GM18498 (cell line): ENCODE measurements at regions not wholly inside any gene's neighbourhood (a gene's known extent, or its start where the extent isn't known, plus 50 kb on each side); places are given as distances from the start of the nearest gene placed in this dataset.

Experiments
- ATAC-seq: cut with Tn5 transposase; IDR thresholded peaks from one replicate; pipeline ENCODE4 v1.9.1; 2021; ENCODE audit warnings: mild to moderate bottlenecking, moderate library complexity; ENCODE audit not compliant: unreplicated experiment

DNA sequence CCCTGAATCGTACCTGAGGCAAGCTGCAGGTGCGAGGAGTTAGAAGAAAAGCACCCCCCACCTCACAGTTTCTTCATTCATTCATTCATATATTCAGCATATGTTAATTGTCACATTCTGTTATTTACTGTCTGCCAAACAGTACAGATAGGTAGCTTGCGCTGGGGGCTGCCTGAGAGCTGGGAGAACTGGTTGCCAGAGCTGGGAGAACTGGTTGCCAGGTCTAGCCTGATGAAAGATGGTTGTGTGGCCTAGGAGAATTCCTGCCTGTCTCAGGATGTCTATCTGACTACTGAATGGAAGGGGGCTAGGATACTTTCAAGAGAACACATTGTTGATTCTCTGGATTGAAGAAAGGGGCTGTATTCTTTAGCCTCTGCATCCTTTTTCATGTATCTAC, 225.9 kb upstream of the POU3F1 start:
- ATAC-seq = no peak

DNA sequence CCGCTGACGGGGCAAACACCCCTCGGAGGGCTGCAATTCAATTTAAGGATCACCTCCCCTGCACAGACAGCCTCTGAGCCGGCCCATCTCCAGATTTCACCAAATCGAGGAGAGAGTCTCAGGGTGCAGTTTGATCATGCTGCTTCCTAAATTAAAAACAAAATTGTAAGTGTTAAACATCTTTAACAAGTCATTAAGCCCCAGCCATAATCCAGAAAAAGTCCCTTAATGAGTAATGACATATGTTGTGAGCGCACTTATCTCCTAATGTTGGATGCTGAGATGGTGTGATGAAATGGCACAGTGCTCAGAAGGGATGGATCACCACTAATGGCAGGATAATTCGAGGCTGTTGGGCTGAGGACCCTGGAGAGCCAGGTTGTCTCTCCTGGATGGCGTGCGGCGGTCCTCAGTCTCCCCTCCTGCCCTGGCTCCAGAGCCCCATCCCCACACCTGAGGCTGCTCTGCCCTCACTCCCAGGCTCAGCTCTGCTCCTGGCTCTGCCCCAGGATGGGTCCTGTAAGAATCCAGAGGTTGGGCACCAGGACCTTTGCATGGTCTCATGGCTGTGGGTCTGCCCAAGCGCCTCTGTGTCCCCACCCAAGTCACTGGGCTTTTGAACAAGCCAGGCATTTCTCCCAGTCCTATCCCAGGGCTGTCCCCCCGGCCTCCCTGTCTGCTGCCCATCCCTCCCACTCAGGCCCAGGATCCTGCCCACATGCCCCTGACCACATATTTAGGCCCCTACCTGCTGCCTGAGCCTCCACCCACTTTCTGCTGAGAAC, 224.4 kb upstream of the POU3F1 start:
- ATAC-seq = no peak

DNA sequence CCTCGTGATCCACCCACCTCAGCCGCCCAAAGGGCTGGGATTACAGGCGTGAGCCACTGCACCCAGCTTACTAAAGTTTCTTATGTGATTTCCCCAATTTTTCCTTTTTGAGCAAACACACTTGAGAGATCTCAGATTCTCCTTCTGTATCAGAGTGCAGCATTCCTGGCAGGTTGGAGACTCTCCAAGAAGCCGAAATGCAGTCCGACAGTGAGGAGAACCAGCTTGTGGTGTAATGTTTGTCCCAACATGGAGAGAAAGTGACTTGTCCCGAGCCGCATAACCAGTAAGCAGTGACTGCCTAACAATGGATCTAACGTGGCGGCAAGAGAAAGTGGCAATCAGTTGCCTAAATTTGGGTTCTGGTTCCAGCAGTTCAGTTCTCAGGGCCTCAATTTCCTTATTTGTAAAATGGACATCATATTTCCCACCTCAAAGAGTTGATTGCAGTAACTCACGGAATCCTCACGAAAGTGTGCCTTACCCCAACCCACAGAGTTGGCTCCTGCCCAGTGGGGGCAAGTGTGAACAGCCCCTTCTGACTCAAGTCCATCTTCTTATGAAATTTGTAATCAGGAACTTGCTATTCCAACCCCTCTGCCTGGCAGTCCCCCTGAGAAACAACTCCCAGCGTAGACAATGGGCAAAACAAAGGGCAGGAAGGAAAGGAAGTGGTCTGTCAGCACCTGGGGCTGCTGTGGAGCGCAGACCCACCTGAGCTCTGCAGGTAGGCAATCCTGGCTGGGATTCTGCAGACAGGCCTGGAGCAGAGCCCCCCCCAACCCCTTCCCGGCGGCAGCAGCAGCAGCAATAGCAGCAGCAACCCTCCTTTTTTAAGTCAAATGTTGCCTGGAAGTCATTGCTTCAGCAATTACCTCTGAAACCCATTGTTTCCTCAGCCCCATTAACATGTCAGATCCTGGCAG, 223.6 kb upstream of the POU3F1 start:
- ATAC-seq = no peak

DNA sequence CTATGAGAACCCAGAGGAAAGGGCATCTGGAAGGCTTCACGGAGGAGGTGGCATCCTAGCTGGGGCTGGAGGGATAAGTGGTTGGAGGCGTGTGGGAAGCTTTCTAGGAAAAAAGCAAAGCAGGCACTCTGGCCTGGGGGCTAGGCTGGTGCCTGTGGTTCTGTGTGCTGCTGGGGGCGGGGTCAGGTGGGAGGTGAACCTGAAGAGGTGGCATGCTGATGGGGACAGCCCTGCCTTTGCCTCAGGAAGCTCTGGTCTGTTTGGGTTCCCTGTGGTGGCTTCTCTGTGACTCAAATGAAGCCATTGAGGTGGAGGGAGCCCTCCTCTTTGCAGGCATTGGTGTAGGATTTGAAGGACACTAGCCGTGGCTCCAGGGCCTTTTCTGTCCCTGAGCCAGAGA, 221.6 kb upstream of the POU3F1 start:
- no peak for ATAC-seq

DNA sequence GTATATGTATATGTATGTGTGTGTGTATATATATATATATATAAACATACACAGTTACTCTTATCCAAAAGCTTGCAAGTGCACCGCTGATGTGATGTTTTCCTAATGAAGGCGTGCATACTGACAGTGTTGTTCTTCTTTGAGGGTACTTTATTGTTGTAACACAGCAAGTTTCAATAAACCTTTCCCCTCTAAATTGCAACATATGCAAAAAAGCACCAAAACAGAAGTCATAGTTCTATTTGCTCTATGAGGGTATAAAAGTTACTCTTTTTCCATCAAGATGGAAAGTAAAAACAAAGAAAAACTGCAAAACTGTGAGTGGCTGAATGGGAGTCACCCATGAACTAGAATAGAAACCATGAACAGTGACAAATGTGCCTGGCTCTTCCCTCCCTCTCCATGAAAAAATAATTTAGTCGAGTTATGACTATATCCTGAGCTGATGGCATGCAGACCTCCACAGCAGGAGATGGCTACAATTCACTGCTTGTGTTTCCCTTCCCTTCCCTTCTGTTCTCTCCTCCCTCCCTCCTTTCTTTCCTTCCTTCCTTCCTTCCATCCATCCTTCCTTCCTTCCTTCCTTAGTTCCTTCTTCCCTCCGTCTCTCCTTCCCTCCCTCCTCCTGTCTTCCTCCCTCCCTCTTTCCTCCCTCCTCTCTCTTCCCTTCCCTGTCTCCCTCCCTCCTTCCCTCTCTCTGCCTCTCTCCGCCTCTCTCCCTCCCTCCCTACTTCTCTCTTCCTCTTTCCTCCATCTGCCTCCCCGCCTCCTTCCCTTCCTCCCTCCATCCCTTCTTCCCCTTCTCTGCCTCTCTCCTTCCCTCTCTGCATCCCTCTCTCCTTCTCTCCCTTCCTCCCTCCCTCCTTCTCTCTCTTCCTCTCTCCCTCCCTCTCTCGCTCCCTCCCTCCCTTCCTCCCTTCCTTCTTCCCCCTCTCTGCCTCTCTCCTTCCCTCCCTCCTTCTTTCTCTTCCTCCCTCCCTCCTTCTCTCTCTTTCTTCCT, 220.7 kb upstream of the POU3F1 start:
- no peak for ATAC-seq

DNA sequence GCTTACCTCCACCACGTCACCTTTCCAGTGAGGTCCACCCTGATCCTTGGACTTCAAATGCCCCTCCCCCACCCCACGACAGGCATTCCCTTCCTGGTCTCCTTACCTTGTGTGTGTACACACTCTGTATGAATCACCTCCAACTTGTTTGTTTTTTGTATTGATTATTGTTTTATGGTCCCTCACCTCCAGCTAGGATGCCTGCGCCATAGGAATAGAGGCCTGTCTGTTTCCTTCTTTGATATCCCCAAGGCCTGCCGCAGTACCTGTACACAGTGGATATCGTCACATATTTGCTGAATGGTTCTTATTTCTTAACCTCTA, 219.6 kb upstream of the POU3F1 start:
- ATAC-seq = no peak

DNA sequence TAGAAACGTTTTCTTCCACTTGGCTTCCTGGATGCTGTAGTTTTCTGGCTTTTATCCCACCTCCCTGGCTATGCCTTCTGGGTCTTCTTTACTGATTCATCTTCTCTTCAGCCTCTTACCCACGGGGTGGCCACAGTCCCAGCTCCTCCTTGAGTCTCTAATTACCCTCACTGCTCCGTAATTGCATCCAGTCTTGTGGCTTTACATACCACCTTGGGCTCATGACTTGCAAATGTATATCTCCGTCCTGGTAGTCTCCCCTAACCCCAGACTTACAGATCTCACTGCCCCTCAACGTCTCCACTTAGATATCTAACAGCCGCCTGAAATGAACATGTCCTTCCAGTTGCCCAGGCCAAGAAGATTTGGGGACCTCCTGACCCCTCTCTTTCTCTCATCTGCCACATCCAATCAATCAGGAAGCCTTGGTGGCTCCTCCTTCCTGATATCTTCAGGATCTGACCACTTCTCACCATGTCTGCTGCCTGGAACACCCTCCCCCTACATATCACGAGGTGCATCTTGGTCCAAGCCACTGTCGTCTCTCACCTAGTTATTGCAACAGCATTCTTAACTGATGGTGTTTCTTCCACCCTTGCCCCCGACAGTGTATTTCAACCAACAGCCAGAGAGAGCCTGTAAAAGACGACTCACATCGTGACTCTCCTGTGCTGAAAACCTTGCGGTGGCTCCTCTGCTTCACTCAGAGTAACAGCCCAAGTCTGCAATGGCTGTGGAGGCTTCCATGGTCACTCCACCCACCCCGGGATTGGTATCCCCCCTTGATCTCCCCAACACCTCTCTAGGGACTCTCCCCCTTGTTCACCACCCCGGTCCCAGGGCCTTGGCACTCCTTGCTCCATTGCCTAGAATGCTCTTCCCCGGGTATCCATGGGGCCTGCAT, 219.0 kb upstream of the POU3F1 start:
- ATAC-seq = no peak

DNA sequence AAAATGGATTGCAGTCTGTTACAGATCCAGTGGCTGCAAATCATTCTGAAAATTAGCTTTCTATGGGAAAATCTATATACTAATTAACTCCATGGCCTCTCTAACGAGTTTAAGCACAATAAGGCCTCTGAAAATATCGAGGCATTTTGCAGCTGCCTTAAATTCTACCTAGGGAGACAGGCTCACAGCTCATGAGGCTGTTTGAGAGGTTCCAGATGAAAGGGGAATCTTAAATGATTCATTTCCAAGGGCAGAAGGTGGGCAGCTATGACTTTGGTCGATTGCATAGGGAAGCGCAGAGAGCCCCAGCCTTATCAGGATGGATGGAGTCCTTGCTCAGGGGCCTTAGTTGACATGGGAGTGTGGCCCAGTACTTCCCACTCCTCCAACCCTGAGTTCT, 216.8 kb upstream of the POU3F1 start:
- no peak for ATAC-seq

DNA sequence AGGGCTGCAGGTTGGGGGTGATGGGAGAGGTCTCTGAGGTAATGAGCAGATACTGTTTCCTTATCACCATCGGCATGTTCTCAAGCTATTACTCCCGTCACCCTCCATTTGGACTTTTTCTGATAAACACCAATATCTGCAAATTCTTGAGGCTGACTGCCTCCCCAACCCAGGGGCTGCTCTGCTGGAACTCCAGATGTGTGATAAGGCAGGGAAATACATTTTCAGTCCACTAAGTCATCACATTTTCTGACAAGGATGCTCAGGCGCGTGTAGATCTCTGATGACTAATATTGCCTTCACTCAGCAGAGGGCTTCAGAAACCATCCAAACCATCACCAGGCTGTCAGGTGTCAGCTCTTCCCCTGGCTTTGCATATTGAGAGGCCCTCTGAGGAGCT, 215.0 kb upstream of the POU3F1 start:
- ATAC-seq = no peak

DNA sequence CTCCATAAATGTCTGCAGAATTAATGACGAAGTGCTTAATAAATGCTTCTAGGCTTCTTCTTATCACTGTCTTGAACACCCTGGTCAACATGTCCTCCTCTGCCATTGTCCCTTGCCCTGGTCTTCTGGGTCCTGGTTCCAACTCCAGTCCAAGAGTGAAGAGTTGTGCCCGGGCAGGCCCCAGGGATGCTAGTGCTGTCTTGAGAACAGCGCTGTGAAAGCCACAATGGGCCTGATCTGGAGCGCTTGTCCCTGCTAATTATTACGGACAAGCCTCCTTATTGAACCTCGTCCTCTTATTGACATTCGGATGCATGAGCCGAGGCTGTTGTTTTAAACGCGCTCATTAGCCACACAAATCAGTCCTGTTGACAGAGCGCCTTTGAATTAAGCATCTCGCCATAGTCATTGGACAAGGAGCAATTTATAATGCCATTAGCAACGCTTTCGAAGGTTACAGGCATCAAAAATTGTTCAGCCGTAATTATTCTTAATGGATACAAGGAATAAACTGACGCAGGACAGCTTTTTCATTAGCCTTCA, 211.6 kb upstream of the POU3F1 start:
- no peak for ATAC-seq

DNA sequence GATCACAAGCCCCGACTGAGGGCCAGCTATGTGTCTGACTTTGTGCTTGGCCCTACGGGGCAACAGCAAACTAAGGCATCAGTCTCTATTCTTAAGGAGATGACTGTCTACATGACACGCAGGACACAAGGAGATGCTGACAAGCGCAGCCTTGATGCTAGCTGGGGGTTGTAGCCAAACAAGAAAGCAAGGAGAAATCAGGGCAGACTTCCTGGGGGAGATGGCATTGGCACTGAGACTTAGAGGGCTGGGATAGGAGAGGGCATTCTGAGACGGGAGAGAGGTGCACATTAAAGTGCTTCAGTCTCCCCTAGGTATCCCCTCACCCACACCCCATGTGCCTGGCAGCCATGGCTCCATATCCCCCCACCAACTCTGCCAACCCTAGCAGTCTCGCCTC, 210.8 kb upstream of the POU3F1 start:
- no peak for ATAC-seq

DNA sequence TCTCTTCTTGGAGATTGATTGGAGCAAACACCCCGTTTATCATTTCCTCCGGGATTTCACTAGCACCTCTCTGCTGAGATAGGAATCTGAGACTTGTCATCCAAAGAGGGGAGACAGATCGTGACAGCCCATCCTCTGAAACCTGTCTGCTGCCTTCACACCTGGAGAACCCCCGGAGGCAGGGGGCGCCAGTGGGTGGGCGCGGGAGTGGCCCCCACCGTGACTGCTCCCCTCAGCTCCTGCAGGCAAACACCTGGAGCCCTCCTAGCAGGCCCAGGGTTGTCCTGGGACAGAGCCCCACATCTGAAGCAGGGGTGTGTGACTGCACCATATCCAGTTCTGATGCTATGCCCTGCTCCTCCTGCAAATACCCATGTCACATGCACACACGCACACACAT, 209.5 kb upstream of the POU3F1 start:
- no peak for ATAC-seq

DNA sequence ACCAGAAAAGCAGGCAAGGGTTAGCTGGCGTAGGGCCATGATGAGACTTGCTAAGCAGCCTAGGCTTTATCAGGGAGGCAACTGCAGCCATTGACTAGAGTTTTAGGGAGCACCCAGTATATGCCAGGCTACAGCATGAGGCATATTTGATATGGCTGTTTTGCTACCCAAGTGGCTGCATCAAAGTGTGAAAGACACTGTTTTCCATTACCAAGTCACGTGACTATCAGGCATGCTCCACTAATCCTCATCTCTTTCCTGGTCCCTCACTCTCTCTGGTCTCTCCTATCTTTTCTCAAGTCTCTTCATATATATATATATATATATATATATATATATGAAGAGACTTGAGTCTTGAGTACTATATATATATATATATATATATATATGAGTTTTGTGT, 206.7 kb upstream of the POU3F1 start:
- no peak for ATAC-seq

DNA sequence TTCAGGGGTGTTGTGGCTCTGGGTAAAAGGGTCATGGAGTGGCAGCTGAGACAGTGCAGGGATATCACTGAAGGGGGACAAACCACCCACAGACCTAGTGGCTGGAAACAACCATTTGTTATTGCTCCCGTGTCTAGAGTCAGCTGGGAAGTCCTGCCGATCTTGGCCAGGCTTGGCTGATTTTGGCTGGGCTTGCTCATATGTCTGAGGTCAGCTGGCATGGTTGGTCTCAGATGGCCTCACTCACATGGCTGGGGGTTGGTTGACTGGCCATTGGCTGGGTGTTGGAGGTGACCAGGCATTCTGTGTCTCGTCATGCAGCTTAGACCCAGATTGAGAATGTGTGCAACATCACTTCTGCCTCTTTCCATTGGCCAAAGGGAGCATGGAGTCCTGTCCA, 203.8 kb upstream of the POU3F1 start:
- no peak for ATAC-seq

DNA sequence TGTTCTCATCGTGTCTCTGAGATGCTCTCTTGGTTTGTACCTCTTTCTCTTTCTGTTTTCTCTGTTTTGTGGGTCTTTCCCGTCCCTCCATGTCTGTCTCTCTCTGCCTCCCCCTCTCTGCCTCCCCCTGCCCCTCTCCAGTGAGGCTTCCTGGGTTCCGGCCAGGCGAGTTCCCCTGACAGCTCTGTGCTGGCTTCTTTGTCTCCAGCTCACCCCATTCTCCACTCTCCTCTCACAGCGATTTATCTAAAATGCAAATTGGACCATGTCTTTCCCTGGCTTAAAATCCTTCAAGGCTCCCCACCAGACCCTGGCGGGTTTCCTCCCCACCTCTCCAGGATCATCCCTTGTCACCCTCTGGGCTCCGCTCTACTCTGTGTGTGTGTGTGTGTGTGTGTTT, 202.4 kb upstream of the POU3F1 start:
- ATAC-seq = no peak

DNA sequence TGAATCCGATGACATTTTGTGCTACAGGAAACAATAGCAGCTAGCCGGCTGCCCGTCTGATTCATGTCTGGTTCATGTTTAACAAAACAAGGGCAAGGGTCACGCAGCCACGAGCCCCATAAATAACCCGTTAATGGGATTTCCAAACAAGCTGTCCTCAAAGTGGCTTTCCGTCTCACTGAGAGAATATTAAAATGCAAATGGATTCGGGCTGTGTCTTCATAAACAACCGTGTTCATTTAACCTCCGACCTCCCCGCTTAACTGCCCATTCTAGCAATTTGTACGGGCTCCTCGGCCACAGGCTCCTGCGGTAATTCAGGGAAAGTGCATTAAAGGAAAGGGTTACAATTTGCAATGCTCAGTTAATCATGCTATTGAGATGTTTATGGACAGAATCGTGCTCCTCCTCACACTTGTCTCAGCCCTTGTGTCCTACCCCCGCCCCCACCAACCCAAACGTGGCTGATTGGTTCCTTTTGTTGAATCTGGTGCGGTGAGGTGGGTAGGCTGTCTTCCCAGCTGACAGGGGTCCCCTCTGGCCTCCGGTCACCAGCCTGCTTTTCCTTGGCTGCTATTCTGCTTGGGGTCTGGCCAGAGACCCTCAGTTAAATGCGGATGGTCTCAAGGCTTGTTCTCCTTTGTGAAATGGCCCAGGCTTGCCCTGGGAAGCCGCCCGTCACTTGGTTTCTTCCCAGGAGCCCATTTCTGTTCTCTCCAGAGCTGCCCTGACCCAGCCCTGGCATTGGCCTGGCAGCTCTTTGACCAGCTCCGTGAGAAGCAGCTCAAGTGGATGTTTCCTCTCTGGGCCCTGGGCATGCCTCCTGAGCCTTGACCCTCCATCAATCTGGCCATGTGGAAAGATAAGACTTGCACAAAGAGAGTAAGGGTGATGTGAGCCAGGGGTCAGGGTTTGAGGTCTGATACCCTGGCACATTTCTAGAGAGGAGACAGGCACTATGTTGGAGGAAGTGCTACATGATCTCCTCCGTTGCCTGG, 200.7 kb upstream of the POU3F1 start:
- no peak for ATAC-seq

DNA sequence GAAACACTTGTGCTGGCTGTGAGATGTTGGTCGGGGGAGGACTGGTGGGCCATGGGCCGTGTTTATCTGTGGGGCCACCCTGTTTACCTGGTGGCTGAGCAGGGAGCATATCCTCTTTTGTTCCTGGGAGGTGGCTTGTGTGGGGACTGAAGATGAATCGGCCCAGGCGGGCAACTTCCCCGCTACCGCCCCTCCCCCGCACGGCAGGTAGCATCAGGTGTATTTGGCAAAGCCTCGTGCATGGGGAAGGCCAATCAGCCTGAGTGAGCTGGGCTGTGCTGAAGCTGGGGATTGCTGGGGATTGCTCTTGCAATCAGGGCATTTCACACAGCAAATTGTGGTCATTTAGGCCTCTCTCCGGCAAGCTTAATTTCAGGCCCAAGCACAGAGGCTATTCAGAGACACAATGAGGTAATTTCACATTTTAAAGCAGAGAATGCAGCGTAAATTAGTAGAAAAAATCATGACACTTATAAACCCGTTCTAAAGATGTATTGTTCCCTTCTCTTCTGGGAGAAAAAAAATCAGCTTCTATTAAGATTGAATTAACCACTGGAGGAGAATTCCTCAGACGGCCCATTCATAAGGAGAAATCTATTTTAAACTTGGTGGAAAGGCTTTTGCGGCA, 197.7 kb upstream of the POU3F1 start:
- no peak for ATAC-seq

DNA sequence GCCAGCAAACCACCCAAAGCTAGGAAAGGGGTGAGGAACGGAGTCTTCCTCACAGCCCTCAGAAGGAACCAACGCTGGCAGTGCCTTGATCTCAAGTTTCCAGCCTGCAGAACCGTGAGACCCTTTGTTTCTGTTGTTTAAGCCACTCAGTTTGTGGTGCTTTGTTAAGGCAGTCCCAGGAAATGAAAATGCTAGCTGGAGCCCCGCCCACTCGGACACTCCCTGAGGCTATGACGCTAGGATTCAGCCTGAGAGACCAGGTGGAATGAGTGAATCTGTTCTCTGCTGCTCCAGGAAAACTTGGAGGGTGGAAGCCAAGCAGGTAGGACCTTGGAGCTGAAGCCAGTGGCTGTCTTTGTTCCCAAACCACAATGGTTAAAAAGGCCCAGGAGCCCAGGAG, 196.5 kb upstream of the POU3F1 start:
- no peak for ATAC-seq
